H1 (cell line): ENCODE measurements at regions not wholly inside any gene's neighbourhood (a gene's known extent, or its start where the extent isn't known, plus 50 kb on each side); places are given as distances from the start of the nearest gene placed in this dataset.

Experiments
- CTCF ChIA-PET: fragments of 300-600 bp; sonication (Branson Sonifier 250); formaldehyde crosslinking; loops from one replicate; lab custom pipeline; 2021; ENCODE audit not compliant: partially characterized antibody; lab: Charles Lee
- POLR2A ChIA-PET: fragments of 300-600 bp; sonication (Branson Sonifier 250); formaldehyde crosslinking; loops from one replicate; lab custom pipeline; 2021; ENCODE audit warnings: inconsistent platforms; ENCODE audit not compliant: partially characterized antibody; lab: Charles Lee
- DNase-seq, 2 experiments: peaks; one replicate each; pipeline versions ENCODE4 v3.0.0 to v3.0.0-alpha.2; 2010 to 2022; ENCODE audit warnings: low spot score in 2 of 2, low read depth in 1 of 2, mixed read lengths in 1 of 2
- FAIRE-seq: peaks from 2 replicates; lab custom pipeline; 2011; peaks lifted over from hg19 to GRCh38; lab: Jason Lieb, UNC
- H2AFZ ChIP-seq: 2 replicates; pipeline ENCODE4 v1.8.1; 2012; ENCODE audit warnings: low read length, inconsistent platforms
- H2AK5ac ChIP-seq: 2 replicates; pipeline ENCODE4 v1.6.1; 2013; ENCODE audit warnings: low read depth, low read length
- H2BK120ac ChIP-seq: replicated peaks from 2 replicates; pipeline ENCODE3; 2013; ENCODE audit warnings: low read depth, low read length, inconsistent platforms
- H2BK12ac ChIP-seq: 2 replicates; pipeline ENCODE4 v1.6.1; 2013; ENCODE audit warnings: low read depth, low read length
- H2BK15ac ChIP-seq: 2 replicates; pipeline ENCODE4 v1.6.1; 2013; ENCODE audit warnings: low read length
- H2BK20ac ChIP-seq: 2 replicates; pipeline ENCODE4 v1.6.1; 2013; ENCODE audit warnings: low read length
- H2BK5ac ChIP-seq: 2 replicates; pipeline ENCODE4 v1.6.1; 2013; ENCODE audit warnings: low read depth, low read length
- H3K14ac ChIP-seq: 2 replicates; pipeline ENCODE4 v1.6.1; 2013; ENCODE audit warnings: inconsistent platforms; ENCODE audit not compliant: insufficient read length
- H3K18ac ChIP-seq: 2 replicates; pipeline ENCODE4 v1.6.1; 2013; ENCODE audit warnings: low read length; ENCODE audit errors: extremely low read depth
- H3K23ac ChIP-seq: 2 replicates; pipeline ENCODE4 v1.6.1; 2013; ENCODE audit warnings: inconsistent platforms; ENCODE audit not compliant: insufficient read length
- H3K23me2 ChIP-seq: 2 replicates; pipeline ENCODE4 v1.6.1; 2013; ENCODE audit warnings: low read depth, low read length
- H3K27ac ChIP-seq: 2 replicates; pipeline ENCODE4 v1.6.1; 2011; ENCODE audit warnings: low read depth, low read length, inconsistent platforms
- H3K27me3 ChIP-seq, 4 experiments: replicated peaks in 1 of 4; 1 replicate in 1 of 4; 2 replicates in 3 of 4; pipeline versions ENCODE4 v1.6.1 to v1.8.1; 2011 to 2013; ENCODE audit warnings: low read length in 3 of 4, mild to moderate bottlenecking in 3 of 4, inconsistent platforms in 2 of 4, mixed read lengths in 2 of 4, moderate library complexity in 1 of 4; ENCODE audit not compliant: control insufficient read depth in 3 of 4, insufficient read depth in 3 of 4; ENCODE audit errors: extremely low read depth in 1 of 4
- H3K36me3 ChIP-seq, 4 experiments: 2 replicates each; pipeline versions ENCODE4 v1.6.1 to v1.8.1; 2011 to 2013; ENCODE audit warnings: mild to moderate bottlenecking in 4 of 4, low read length in 3 of 4, moderate library complexity in 2 of 4, control low read depth in 1 of 4, inconsistent platforms in 1 of 4; ENCODE audit not compliant: insufficient read depth in 4 of 4, control insufficient read depth in 2 of 4
- H3K4ac ChIP-seq: replicated peaks from 2 replicates; pipeline ENCODE3; 2013; ENCODE audit warnings: low read length, low read depth, mixed read lengths, inconsistent platforms; ENCODE audit not compliant: insufficient read length
- H3K4me1 ChIP-seq, 4 experiments: replicated peaks in 1 of 4; 1 replicate in 1 of 4; 2 replicates in 3 of 4; pipeline versions ENCODE4 v1.6.1 to v1.8.1; 2011 to 2013; ENCODE audit warnings: low read length in 3 of 4, inconsistent platforms in 2 of 4, mixed read lengths in 1 of 4; ENCODE audit not compliant: insufficient read depth in 4 of 4, control insufficient read depth in 3 of 4
- H3K4me2 ChIP-seq, 2 experiments: 2 replicates each; pipeline versions ENCODE4 v1.6.1 to v1.8.1; 2011 to 2013; ENCODE audit warnings: low read depth in 2 of 2, low read length in 2 of 2, control low read depth in 1 of 2, inconsistent platforms in 1 of 2, mild to moderate bottlenecking in 1 of 2; ENCODE audit not compliant: insufficient read depth in 1 of 2
- H3K4me3 ChIP-seq, 4 experiments: fragments of 200-600, 300-600 bp in 1 of 4; sonication (generic), shearing (Covaris generic), sonication (Bioruptor Twin) in 1 of 4; 2 replicates each; pipeline versions ENCODE4 v1.5.1 to v1.8.1; 2011 to 2016; ENCODE audit warnings: low read length in 4 of 4, low read depth in 3 of 4, control low read depth in 2 of 4, inconsistent platforms in 2 of 4, mild to moderate bottlenecking in 2 of 4, mixed read lengths in 1 of 4, moderate library complexity in 1 of 4; ENCODE audit not compliant: insufficient read depth in 2 of 4; ENCODE audit errors: extremely low read depth in 1 of 4
- H3K56ac ChIP-seq: replicated peaks from 2 replicates; pipeline ENCODE3; 2013; ENCODE audit warnings: low read depth, mild to moderate bottlenecking, mixed read lengths, low read length, inconsistent platforms; ENCODE audit not compliant: insufficient read length
- H3K79me1 ChIP-seq: 2 replicates; pipeline ENCODE4 v1.6.1; 2013; ENCODE audit warnings: low read depth, low read length, control low read depth
- H3K79me2 ChIP-seq, 2 experiments: 2 replicates each; pipeline versions ENCODE4 v1.6.1 to v1.8.1; 2012 to 2013; ENCODE audit warnings: low read length in 2 of 2, mild to moderate bottlenecking in 2 of 2, inconsistent platforms in 1 of 2; ENCODE audit not compliant: insufficient read depth in 2 of 2, control insufficient read depth in 1 of 2
- H3K9ac ChIP-seq, 4 experiments: replicated peaks in 1 of 4; 1 replicate in 1 of 4; 2 replicates in 3 of 4; pipeline versions ENCODE4 v1.6.1 to v1.8.1; 2011 to 2013; ENCODE audit warnings: low read depth in 3 of 4, low read length in 3 of 4, control low read depth in 2 of 4, mild to moderate bottlenecking in 2 of 4, moderate library complexity in 2 of 4, inconsistent platforms in 1 of 4; ENCODE audit errors: extremely low read depth in 1 of 4
- H3K9me3 ChIP-seq, 2 experiments: 2 replicates each; pipeline versions ENCODE4 v1.6.1 to v1.8.1; 2012 to 2013; ENCODE audit warnings: mild to moderate bottlenecking in 2 of 2, moderate library complexity in 2 of 2, control low read depth in 1 of 2, inconsistent platforms in 1 of 2, low read depth in 1 of 2, low read length in 1 of 2, mixed read lengths in 1 of 2; ENCODE audit not compliant: insufficient read depth in 2 of 2
- H4K20me1 ChIP-seq, 2 experiments: replicated peaks in 1 of 2; 2 replicates each; pipeline versions ENCODE3 to v1.8.1; 2011 to 2013; ENCODE audit warnings: inconsistent platforms in 2 of 2, low read length in 2 of 2, mild to moderate bottlenecking in 1 of 2; ENCODE audit not compliant: insufficient read depth in 2 of 2, control insufficient read depth in 1 of 2
- H4K5ac ChIP-seq: 2 replicates; pipeline ENCODE4 v1.6.1; 2013; ENCODE audit warnings: low read length, low read depth, mixed read lengths, inconsistent platforms; ENCODE audit not compliant: insufficient read length
- H4K8ac ChIP-seq: 2 replicates; pipeline ENCODE4 v1.8.0; 2013; ENCODE audit warnings: mild to moderate bottlenecking, moderate library complexity, low read length, inconsistent platforms; ENCODE audit not compliant: insufficient read depth; ENCODE audit errors: extremely low read depth
- H4K91ac ChIP-seq: replicated peaks from 2 replicates; pipeline ENCODE3; 2013; ENCODE audit warnings: low read length, mixed read lengths, inconsistent platforms; ENCODE audit not compliant: insufficient read length
- FOSL1 ChIP-seq: IDR thresholded peaks from 2 replicates; pipeline ENCODE4 v1.6.1; 2011; ENCODE audit warnings: mild to moderate bottlenecking, low read depth, low read length, moderate library complexity; ENCODE audit not compliant: insufficient read depth
- SP1 ChIP-seq: IDR thresholded peaks from 2 replicates; pipeline ENCODE4 v1.6.1; 2011; ENCODE audit warnings: low read depth, low read length
- SUZ12 ChIP-seq: fragments of 200-600 bp; sonication (generic); IDR thresholded peaks from 2 replicates; pipeline ENCODE4 v1.6.1; 2012; ENCODE audit warnings: mild to moderate bottlenecking, inconsistent platforms, low read length, moderate library complexity, mixed read lengths
- WGBS, 2 experiments: shearing (Covaris generic) in 1 of 2; methylation state at CpG; one replicate each; pipeline versions ENCODE4 v1.1.6 to v1.1.7; 2013 to 2015; ENCODE audit warnings: low lambda C conversion rate in 2 of 2, mixed read lengths in 2 of 2, inconsistent platforms in 1 of 2, low coverage in 1 of 2, missing lambda C conversion rate in 1 of 2; ENCODE audit not compliant: insufficient replicate concordance in 2 of 2, insufficient coverage in 1 of 2, insufficient read length in 1 of 2; ENCODE audit errors: extremely low coverage in 1 of 2, missing lambda C conversion rate in 1 of 2; 5-methylcytosine and 5-hydroxymethylcytosine counted together

DNA sequence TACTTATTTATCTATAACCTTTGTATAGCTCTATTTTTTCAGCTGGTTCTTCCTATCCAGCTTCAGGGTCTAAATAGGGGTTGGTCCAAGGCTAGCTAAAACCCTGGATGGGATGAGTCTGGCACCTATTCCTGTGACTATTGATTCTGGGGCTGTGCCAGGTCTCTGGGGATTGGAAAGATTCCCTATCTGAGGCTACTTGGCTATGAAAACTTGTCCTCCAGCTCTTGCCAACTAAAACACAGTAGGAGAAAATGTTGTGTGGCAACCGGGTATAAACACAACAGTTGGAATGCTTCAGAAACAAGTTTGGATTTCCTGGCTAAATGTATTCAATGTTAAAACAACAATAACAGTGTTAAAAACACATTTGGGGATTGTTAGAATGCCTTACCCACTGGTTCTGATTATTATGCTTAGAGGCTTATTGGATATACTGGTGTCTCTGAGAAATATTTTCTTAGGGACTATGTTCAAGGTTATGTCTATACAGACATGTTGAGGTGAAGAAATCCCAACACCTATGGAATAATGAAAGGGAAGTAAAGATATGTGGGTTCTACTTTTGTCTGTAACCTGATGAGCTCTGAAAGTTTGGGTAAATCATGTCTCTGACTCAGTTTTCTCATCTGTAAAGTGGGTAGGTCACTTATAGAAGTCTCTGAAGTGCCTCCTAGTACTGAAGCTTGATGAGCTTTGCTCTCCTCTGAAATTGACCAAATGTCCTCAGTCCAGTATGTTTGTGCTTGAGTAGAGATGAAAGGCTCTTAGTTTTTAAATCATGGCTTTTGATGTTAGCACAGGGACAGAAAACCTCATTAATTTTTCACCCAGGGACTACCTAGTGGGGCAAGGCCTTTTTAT is 460.7 kb downstream of the MTX2 start:
- ChIA-PET CTCF (interaction anchor here (1.2 kb wide), 1 partner anchor 19 kb away, joined by 3 read pairs; no protein-coding TSS in a partner anchor), POLR2A (no interaction called here)

More for the DNA sequence above, 460.7 kb downstream of the MTX2 start:
- H3K36me3 ChIP-seq, result no peaks in the 10 kb centered on the region
- H4K5ac ChIP-seq, result no peak overlapping the region
- H2AK5ac ChIP-seq, result no peak overlapping the region
- H2BK12ac ChIP-seq, result no peak overlapping the region
- H3K23ac ChIP-seq, result no peak overlapping the region
- H4K91ac ChIP-seq, result no peak overlapping the region
- no peaks in the 10 kb centered on the region for H3K79me2 ChIP-seq
- no peaks in the 10 kb centered on the region for H3K4me1 ChIP-seq
- H3K4me3 ChIP-seq, result no peak overlapping the region
- no peak overlapping the region for H3K18ac ChIP-seq
- H3K9me3 ChIP-seq, result no peaks in the 10 kb centered on the region
- H3K4me2 ChIP-seq, result no peak overlapping the region
- no peak overlapping the region for H3K27ac ChIP-seq
- H3K27me3 ChIP-seq, result no peaks in the 10 kb centered on the region
- 88% methylated on average over 1 of the region's 1 CpG; no CpG with 5 or more reads in 1 of the 2 experiments for WGBS, 2 experiments
- no peak overlapping the region for H2AFZ ChIP-seq
- DNase-seq, result no peak
- H2BK120ac ChIP-seq, result no peak overlapping the region
- no peak for FAIRE-seq
- no peak overlapping the region for H3K56ac ChIP-seq
- H2BK20ac ChIP-seq, result no peak overlapping the region
- H3K14ac ChIP-seq, result no peak overlapping the region
- no peak overlapping the region for H2BK15ac ChIP-seq
- no peaks in the 10 kb centered on the region for H3K79me1 ChIP-seq
- H4K20me1 ChIP-seq, result no peaks in the 10 kb centered on the region
- H3K9ac ChIP-seq, result no peak overlapping the region
- H2BK5ac ChIP-seq, result no peak overlapping the region
- no peaks in the 10 kb centered on the region for H3K23me2 ChIP-seq
- no peak overlapping the region for H3K4ac ChIP-seq
- TF ChIP-seq FOSL1, result no peak
- no peak for TF ChIP-seq SUZ12
- no peak for TF ChIP-seq SP1
- no peak overlapping the region for H4K8ac ChIP-seq
